ENCODE measurements at regions not wholly inside any gene's neighbourhood (a gene's known extent, or its start where the extent isn't known, plus 50 kb on each side); places are given as distances from the start of the nearest gene placed in this dataset.

GRCh38 chr1:83499998-83500397, 498.9 kb downstream of the TTLL7 start:
- no peaks in the 10 kb centered on the region for H3K36me3 Mint-ChIP-seq
- POLR2A ChIA-PET = no interaction called here
- no peaks in the 10 kb centered on the region for H3K27me3 Mint-ChIP-seq (ENCODE audit: low read depth)
- H3K4me3 Mint-ChIP-seq = no peak overlapping the region
- H3K4me1 Mint-ChIP-seq = no peaks in the 10 kb centered on the region
- ATAC-seq (no peak), DNase-seq (ENCODE audit: low spot score) (no peak)
- CTCF ChIA-PET = no interaction called here
- no peak overlapping the region for H3K27ac Mint-ChIP-seq
- no peaks in the 10 kb centered on the region for H3K9me3 Mint-ChIP-seq
- TF ChIP-seq E2F5 (CRISPR knock-in tag; IDR thresholded peaks at IDR 0.05) (no peak), FOXP4 (CRISPR knock-in tag; IDR thresholded peaks at IDR 0.05) (no peak), CBFB (CRISPR knock-in tag; IDR thresholded peaks at IDR 0.05; ENCODE audit: low read depth) (no peak), STAT6 (CRISPR knock-in tag; conservative IDR thresholded peaks at IDR 0.05; ENCODE audit: low read depth) (no peak), ZMAT4 (CRISPR knock-in tag; IDR thresholded peaks at IDR 0.05) (no peak), SP1 (CRISPR knock-in tag; conservative IDR thresholded peaks at IDR 0.05) (no peak), HMGA2 (CRISPR knock-in tag; IDR thresholded peaks at IDR 0.05) (no peak), NR2C2 (CRISPR knock-in tag; IDR thresholded peaks at IDR 0.05) (no peak), USF2 (CRISPR knock-in tag; IDR thresholded peaks at IDR 0.05) (no peak), GABPB1 (CRISPR knock-in tag; IDR thresholded peaks at IDR 0.05) (no peak), E2F4 (CRISPR knock-in tag; IDR thresholded peaks at IDR 0.05; ENCODE audit: borderline replicate concordance, low read depth) (no peak)

- POLR2A ChIA-PET = no interaction called here
- no peak overlapping the region for H3K4me3 Mint-ChIP-seq
- H3K27ac Mint-ChIP-seq = no peak overlapping the region
- no peaks in the 10 kb centered on the region for H3K4me1 Mint-ChIP-seq
- no peaks in the 10 kb centered on the region for H3K36me3 Mint-ChIP-seq
- H3K27me3 Mint-ChIP-seq (ENCODE audit: low read depth) = no peaks in the 10 kb centered on the region
- ATAC-seq (peak; percentile 52), DNase-seq (ENCODE audit: low spot score) (no peak)
- no peaks in the 10 kb centered on the region for H3K9me3 Mint-ChIP-seq
- CTCF ChIA-PET = interaction anchor here (1.2 kb wide), 1 partner anchor 721 kb away, joined by 3 read pairs; no protein-coding TSS in a partner anchor
- TF ChIP-seq NFYB (CRISPR knock-in tag; conservative IDR thresholded peaks at IDR 0.05; ENCODE audit: low read depth) = no peak
- TF ChIP-seq CBFB (CRISPR knock-in tag; IDR thresholded peaks at IDR 0.05; ENCODE audit: low read depth) = no peak
- no peak for TF ChIP-seq ZNF532 (CRISPR knock-in tag; IDR thresholded peaks at IDR 0.05; ENCODE audit: borderline replicate concordance)
- TF ChIP-seq FOXK1 (CRISPR knock-in tag; IDR thresholded peaks at IDR 0.05) = no peak
- no peak for TF ChIP-seq ZNF138 (CRISPR knock-in tag; conservative IDR thresholded peaks at IDR 0.05)
- no peak for TF ChIP-seq ARID4B (CRISPR knock-in tag; IDR thresholded peaks at IDR 0.05; ENCODE audit: borderline replicate concordance)
- no peak for TF ChIP-seq ZNF423 (CRISPR knock-in tag; IDR thresholded peaks at IDR 0.05)
- TF ChIP-seq ZNF416 (CRISPR knock-in tag; IDR thresholded peaks at IDR 0.05) = no peak
- TF ChIP-seq EMX1 (CRISPR knock-in tag; IDR thresholded peaks at IDR 0.05) = no peak
Measured at GRCh38 chr1:83497563-83497962, 501.4 kb downstream of the TTLL7 start.
